Left ventricle myocardium inferior (tissue), 1 donor: ENCODE measurements at regions not wholly inside any gene's neighbourhood (a gene's known extent, or its start where the extent isn't known, plus 50 kb on each side); places are given as distances from the start of the nearest gene placed in this dataset.
"Not testable (repeated sequence)": the region's sequence is repeated elsewhere in the genome, so short reads cannot be mapped to it uniquely, and the experiment has no call there.

Source experiments
- DNase-seq: peaks from one replicate; pipeline ENCODE4 v3.0.0-alpha.2; 2020
- H3K27ac ChIP-seq: fragments of 200-600 bp; replicated peaks from 2 replicates; pipeline ENCODE4 v1.8.0; 2021
- H3K27me3 ChIP-seq: fragments of 200-600 bp; 2 replicates; pipeline ENCODE4 v1.8.0; 2021; ENCODE audit warnings: low read depth
- H3K36me3 ChIP-seq: fragments of 200-600 bp; 2 replicates; pipeline ENCODE4 v1.8.0; 2021
- H3K4me1 ChIP-seq: fragments of 200-600 bp; 2 replicates; pipeline ENCODE4 v1.8.0; 2021
- H3K4me3 ChIP-seq: fragments of 200-600 bp; 2 replicates; pipeline ENCODE4 v1.8.0; 2021; ENCODE audit warnings: mild to moderate bottlenecking, moderate library complexity
- H3K9me3 ChIP-seq: fragments of 200-600 bp; replicated peaks from 2 replicates; pipeline ENCODE4 v1.8.0; 2021
- intact Hi-C: fragments of 100-400 bp; cut with micrococcal nuclease; formaldehyde crosslinking; loops from one replicate; pipeline ENCODE4 v1.11.0; 2022
- TF ChIP-seq, protein P1 (sequence below): fragments of 200-600 bp; IDR thresholded peaks from 2 replicates; pipeline ENCODE4 v1.8.0; 2021; ENCODE audit warnings: antibody characterized with exemption, mild to moderate bottlenecking, borderline replicate concordance
- donor health status: DM: no; HTN: yes; CAD: no; lungs with severe emphysema.

DNA sequence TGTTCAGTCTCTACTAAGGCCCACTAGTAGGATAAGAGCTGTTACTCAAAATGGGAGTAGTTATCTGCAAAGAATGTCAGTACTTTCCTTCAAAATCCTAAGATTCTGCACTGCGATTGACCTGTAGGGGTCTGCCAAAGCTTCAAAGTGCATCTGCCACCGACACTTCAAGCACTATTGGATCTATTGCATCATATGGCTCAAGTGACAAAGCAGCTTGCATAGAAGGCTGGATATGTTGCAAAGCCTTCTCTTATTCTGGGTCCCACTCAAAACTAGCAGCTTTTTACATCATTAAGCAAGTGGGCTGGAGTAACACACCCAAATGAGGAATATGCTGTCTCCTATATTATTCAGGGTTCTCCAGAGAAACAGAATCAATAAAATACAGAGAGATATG is 115.4 kb upstream of the EMCN start:
- H3K9me3 ChIP-seq, result peaks cover 22% of the 10 kb centered on the region
- no peak for DNase-seq
- H3K4me1 ChIP-seq, result no peaks in the 10 kb centered on the region
- no peaks in the 10 kb centered on the region for H3K36me3 ChIP-seq
- H3K4me3 ChIP-seq, result no peak overlapping the region
- no peak overlapping the region for H3K27ac ChIP-seq
- intact Hi-C loops, result no loop called here
- TF ChIP-seq, protein P1, sequence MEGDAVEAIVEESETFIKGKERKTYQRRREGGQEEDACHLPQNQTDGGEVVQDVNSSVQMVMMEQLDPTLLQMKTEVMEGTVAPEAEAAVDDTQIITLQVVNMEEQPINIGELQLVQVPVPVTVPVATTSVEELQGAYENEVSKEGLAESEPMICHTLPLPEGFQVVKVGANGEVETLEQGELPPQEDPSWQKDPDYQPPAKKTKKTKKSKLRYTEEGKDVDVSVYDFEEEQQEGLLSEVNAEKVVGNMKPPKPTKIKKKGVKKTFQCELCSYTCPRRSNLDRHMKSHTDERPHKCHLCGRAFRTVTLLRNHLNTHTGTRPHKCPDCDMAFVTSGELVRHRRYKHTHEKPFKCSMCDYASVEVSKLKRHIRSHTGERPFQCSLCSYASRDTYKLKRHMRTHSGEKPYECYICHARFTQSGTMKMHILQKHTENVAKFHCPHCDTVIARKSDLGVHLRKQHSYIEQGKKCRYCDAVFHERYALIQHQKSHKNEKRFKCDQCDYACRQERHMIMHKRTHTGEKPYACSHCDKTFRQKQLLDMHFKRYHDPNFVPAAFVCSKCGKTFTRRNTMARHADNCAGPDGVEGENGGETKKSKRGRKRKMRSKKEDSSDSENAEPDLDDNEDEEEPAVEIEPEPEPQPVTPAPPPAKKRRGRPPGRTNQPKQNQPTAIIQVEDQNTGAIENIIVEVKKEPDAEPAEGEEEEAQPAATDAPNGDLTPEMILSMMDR, result no peak
- H3K27me3 ChIP-seq, result no peaks in the 10 kb centered on the region

DNA sequence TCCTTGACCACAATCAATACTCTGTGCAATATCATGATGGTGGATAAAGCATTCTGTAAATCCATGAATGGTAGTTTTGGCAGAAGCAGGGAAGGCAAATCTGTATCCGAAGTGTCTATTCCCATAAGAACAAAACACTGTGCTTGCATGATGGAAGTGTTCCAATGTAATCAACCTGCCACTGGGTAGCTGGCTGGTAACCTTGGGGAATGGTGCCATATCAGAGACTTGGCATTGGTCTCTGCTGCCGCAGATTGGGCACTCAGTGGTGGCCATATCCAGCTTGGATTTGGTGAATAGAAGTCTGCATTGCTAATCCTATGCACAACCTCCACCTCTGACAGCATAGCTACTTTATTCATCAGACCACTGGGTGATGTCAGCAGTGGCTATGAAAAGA is 114.3 kb upstream of the EMCN start:
- intact Hi-C loops, result no loop called here
- Histone ChIP-seq H3K4me1 (no peaks in the 10 kb centered on the region), H3K9me3 (peaks cover 12% of the 10 kb centered on the region), H3K27ac (no peak overlapping the region), H3K27me3 (no peaks in the 10 kb centered on the region), H3K36me3 (no peaks in the 10 kb centered on the region), H3K4me3 (no peak overlapping the region)
- DNase-seq, result no peak
- TF ChIP-seq, protein P1, result no peak

DNA sequence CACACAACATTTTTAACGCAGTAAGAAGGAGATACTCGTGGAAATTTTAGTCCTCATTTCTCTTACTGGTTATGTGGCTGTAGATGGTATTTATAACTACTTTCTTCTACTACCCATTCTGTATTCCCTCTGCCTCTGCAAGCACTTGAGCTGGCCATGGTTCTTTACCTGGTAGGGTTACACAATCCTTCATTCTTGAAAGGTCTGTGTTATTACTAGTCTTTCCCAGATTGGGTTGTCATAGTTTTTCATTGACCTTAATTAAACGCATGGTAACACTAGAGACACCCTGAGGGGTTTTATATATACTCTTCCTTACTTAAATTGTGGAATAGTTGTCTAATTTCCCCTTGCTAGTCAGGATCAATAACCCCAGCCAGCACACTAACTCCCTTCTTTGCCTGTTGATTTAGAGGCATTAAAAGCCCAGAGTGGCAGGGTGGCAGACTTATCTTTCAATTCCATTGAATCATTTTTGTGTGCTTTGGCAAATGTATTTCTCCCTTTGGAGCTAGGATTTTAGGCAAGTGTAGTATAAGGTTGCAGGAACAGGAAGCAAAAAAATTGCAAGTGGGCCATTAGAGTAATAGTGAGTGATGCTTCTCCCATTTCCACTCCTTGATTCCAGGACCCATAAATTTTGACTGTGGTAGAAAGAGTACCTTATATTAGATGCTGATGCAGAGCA is 113.6 kb upstream of the EMCN start:
- Histone ChIP-seq H3K27me3 (no peaks in the 10 kb centered on the region), H3K4me3 (no peak overlapping the region), H3K27ac (no peak overlapping the region), H3K36me3 (no peaks in the 10 kb centered on the region), H3K9me3 (peaks cover 10% of the 10 kb centered on the region), H3K4me1 (no peaks in the 10 kb centered on the region)
- no peak for DNase-seq
- TF ChIP-seq, protein P1, result no peak
- intact Hi-C loops, result no loop called here

DNA sequence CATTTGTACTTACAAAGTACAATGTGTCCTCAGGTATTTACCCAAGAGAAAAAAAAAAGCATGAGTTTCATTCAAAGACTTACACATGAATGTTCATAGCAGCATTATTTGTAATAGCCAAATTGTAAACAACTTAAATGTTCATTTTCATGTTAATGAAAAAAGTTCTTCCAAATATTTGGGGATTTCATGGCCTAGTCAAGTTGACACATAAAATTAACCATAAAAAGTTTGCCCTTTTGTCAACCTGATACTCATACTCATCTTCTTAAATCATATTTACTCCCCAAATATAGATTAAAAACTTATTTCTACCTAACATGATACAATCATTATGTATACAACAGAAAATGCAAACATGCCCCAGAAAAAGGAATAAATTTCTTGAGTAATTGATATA is 112.5 kb upstream of the EMCN start:
- no peak for DNase-seq
- Histone ChIP-seq H3K4me3 (no peak overlapping the region), H3K9me3 (peaks cover 16% of the 10 kb centered on the region), H3K27me3 (no peaks in the 10 kb centered on the region), H3K36me3 (no peaks in the 10 kb centered on the region), H3K27ac (no peak overlapping the region), H3K4me1 (no peaks in the 10 kb centered on the region)
- intact Hi-C loops, result no loop called here
- TF ChIP-seq, protein P1, result no peak

DNA sequence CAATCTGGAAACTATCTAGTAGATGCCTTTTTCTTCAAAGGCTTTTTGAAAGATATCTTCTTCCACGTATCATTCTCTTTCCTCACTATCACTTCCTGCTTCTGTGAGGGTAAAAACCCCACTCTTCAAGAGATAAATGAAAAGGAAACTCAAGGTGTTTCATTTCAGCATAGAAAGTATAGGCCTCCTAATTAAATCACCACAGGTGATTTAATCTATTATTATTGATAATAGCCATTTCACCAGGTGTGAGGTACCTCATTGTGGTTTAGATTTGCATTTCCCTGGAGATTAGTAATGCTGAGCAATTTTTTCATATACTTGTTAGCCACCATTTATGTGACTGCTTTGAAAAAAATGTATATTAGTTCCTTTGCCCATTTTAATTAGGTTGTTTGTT is 92.0 kb upstream of the EMCN start:
- TF ChIP-seq, protein P1, result no peak
- no peaks in the 10 kb centered on the region for H3K36me3 ChIP-seq
- H3K9me3 ChIP-seq, result no peaks in the 10 kb centered on the region
- no peak for DNase-seq
- H3K27ac ChIP-seq, result no peak overlapping the region
- no peak overlapping the region for H3K4me3 ChIP-seq
- intact Hi-C loops, result no loop called here
- no peaks in the 10 kb centered on the region for H3K4me1 ChIP-seq
- H3K27me3 ChIP-seq, result no peaks in the 10 kb centered on the region

DNA sequence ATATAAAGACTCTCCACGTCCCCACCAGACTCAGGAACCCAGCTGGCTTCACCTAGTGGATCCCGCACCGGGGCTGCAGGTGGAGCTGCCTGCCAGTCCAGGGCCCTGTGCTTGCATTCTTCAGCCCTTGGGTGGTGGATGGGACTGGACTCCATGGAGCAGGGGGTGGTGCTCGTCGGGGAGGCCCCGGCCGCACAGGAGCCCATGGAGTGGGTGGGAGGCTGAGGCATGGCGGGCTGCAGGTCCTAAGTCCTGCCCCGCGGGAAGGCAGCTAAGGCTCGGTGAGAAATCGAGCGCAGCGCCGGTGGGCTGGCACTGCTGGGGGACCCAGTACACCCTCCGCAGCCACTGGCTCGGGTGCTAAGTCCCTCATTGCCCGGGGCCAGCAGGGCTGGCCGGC is 90.8 kb upstream of the EMCN start:
- H3K36me3 ChIP-seq, DNase-seq, H3K27ac ChIP-seq, H3K4me1 ChIP-seq, H3K27me3 ChIP-seq, H3K9me3 ChIP-seq, H3K4me3 ChIP-seq, intact Hi-C loops: not testable (repeated sequence)
